Activated naive CD4-positive, alpha-beta T cell treated with anti-CD3 and anti-CD28 coated beads, Interleukin-2, amount 50 U/mL, for 24 hours (primary cell): ENCODE measurements at regions not wholly inside any gene's neighbourhood (a gene's known extent, or its start where the extent isn't known, plus 50 kb on each side); places are given as distances from the start of the nearest gene placed in this dataset.

ENCODE experiments used
- H3K27ac Mint-ChIP-seq: one replicate; pipeline ENCODE4 v1.8.0; 2021; ENCODE audit warnings: mild to moderate bottlenecking, mixed read lengths
- H3K27me3 Mint-ChIP-seq: one replicate; pipeline ENCODE4 v1.8.0; 2021; ENCODE audit warnings: mixed read lengths
- H3K36me3 Mint-ChIP-seq: one replicate; pipeline ENCODE4 v1.8.0; 2021; ENCODE audit warnings: mixed read lengths
- H3K4me1 Mint-ChIP-seq: one replicate; pipeline ENCODE4 v1.8.0; 2021; ENCODE audit warnings: mixed read lengths
- H3K4me3 Mint-ChIP-seq: one replicate; pipeline ENCODE4 v1.8.0; 2021; ENCODE audit warnings: mild to moderate bottlenecking, mixed read lengths
- H3K9me3 Mint-ChIP-seq: one replicate; pipeline ENCODE4 v1.8.0; 2021; ENCODE audit warnings: mixed read lengths

- H3K36me3 Mint-ChIP-seq = no peaks in the 10 kb centered on the region
- H3K4me1 Mint-ChIP-seq = no peaks in the 10 kb centered on the region
- H3K27me3 Mint-ChIP-seq = no peaks in the 10 kb centered on the region
- H3K27ac Mint-ChIP-seq = no peak overlapping the region
- peaks cover 17% of the 10 kb centered on the region for H3K9me3 Mint-ChIP-seq
- H3K4me3 Mint-ChIP-seq = no peak overlapping the region
Measured at GRCh38 chr10:65325913-65326312, 1599.9 kb upstream of the LRRTM3 start.

DNA sequence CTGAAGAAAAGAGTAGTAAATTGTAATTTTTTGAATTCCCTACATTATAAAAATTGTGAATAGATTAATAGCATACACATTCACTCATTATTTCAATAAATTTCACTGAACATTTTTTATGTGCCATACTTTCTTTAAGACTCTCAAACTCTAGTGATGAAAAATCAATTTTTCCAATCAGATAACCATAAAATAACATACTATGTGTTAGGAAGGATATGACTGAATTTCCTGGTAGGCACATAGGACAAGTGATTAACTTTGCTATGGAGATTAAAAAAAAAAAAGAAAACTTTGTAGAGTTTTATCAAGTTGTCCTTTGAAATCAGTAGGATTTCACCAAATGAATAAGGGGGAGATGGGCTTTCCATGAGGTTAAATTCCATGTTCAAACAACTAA is 1597.3 kb upstream of the LRRTM3 start:
- H3K36me3 Mint-ChIP-seq = no peaks in the 10 kb centered on the region
- no peaks in the 10 kb centered on the region for H3K4me1 Mint-ChIP-seq
- no peak overlapping the region for H3K27ac Mint-ChIP-seq
- no peaks in the 10 kb centered on the region for H3K27me3 Mint-ChIP-seq
- H3K4me3 Mint-ChIP-seq = no peak overlapping the region
- H3K9me3 Mint-ChIP-seq = peaks cover 17% of the 10 kb centered on the region

GRCh38 chr10:65335311-65335710 is 1590.5 kb upstream of the LRRTM3 start:
- H3K27me3 Mint-ChIP-seq = no peaks in the 10 kb centered on the region

GRCh38 chr10:65340340-65340739 is 1585.5 kb upstream of the LRRTM3 start:
- Mint-ChIP-seq H3K27ac (no peak overlapping the region), H3K9me3 (no peaks in the 10 kb centered on the region), H3K4me1 (no peaks in the 10 kb centered on the region), H3K4me3 (no peak overlapping the region), H3K27me3 (no peaks in the 10 kb centered on the region), H3K36me3 (no peaks in the 10 kb centered on the region)

More at GRCh38 chr10:65335311-65335710, 1590.5 kb upstream of the LRRTM3 start:
- Mint-ChIP-seq H3K4me3 (no peak overlapping the region), H3K27ac (no peak overlapping the region), H3K4me1 (no peaks in the 10 kb centered on the region), H3K9me3 (peaks cover under 1% of the 10 kb centered on the region), H3K36me3 (no peaks in the 10 kb centered on the region)

DNA sequence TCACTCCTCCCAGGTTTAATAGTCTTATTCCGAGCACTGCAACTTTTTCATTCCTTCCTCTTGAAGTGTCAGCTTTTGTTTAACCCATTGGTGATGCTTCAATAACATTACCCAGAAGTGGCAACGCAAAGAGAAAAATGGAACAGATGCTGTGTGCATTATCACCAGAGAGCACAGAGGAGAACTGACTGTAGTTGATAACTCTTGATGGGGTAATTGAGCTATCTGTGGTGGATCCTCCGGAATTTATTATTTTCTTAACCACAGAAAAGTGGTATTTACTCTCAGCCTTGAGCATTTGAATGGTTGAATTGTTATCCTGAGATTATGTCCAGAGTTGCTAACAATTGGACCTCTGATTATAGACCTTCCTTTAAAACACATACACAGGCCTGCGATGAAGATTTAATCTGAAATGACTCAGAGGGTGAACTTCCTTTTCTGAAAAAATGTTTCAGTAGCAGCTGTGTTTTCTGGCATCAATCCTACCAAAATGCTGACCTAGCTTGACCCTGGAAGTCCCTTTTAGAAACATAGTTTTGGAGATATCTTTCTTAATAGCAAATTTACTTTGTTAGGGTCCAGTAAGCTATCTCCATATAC is 1584.4 kb upstream of the LRRTM3 start:
- Mint-ChIP-seq H3K27me3 (no peaks in the 10 kb centered on the region), H3K36me3 (no peaks in the 10 kb centered on the region), H3K4me3 (no peak overlapping the region), H3K4me1 (no peaks in the 10 kb centered on the region), H3K27ac (no peak overlapping the region), H3K9me3 (no peaks in the 10 kb centered on the region)

DNA sequence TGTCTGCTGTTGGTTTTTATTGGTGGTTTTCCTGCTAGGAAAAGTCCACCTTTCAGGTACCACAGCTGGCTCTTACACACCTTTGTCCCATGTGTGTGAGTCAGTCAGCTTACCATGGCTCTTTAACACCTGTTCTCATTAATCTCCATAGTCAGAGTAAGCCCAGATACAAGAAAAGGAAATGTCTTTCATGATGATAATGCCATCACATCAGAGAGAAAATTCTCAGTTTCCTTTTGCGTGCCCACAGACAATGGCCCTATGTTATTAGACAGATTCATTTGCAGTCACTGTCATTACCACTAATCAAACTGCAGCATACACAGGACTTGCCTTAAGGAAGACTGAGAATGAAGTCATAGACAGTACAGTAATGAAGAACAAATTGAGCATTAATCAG is 1583.6 kb upstream of the LRRTM3 start:
- Mint-ChIP-seq H3K4me1 (no peaks in the 10 kb centered on the region), H3K4me3 (no peak overlapping the region), H3K9me3 (no peaks in the 10 kb centered on the region), H3K36me3 (no peaks in the 10 kb centered on the region), H3K27ac (no peak overlapping the region), H3K27me3 (no peaks in the 10 kb centered on the region)

DNA sequence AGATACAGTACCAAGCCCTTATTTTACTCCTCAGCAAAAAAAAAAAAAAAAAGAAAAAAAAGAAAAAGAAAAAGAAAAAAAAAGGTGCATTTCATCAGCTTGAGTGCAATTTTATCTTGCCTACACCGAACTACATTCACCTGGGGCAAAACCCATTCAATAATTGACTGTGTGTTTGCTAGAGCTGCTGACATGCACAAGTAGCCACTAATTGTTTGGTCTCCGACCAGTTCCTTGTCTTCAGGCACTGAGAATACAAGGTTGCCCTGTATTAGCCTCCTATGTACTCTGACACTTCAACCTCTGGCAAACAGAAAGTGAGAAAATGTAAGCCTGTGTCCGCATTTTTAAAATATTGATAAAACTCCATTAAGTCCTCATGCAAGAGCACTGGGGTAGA is 1579.4 kb upstream of the LRRTM3 start:
- H3K27ac Mint-ChIP-seq = no peak overlapping the region
- no peaks in the 10 kb centered on the region for H3K27me3 Mint-ChIP-seq
- no peaks in the 10 kb centered on the region for H3K4me1 Mint-ChIP-seq
- no peak overlapping the region for H3K4me3 Mint-ChIP-seq
- no peaks in the 10 kb centered on the region for H3K9me3 Mint-ChIP-seq
- H3K36me3 Mint-ChIP-seq = no peaks in the 10 kb centered on the region

- no peaks in the 10 kb centered on the region for H3K27me3 Mint-ChIP-seq
- no peaks in the 10 kb centered on the region for H3K36me3 Mint-ChIP-seq
- no peak overlapping the region for H3K27ac Mint-ChIP-seq
- no peaks in the 10 kb centered on the region for H3K9me3 Mint-ChIP-seq
- H3K4me1 Mint-ChIP-seq = no peaks in the 10 kb centered on the region
- no peak overlapping the region for H3K4me3 Mint-ChIP-seq
Measured at GRCh38 chr10:65348637-65349036, 1577.2 kb upstream of the LRRTM3 start.

- Mint-ChIP-seq H3K9me3 (no peaks in the 10 kb centered on the region), H3K4me1 (no peaks in the 10 kb centered on the region), H3K27me3 (no peaks in the 10 kb centered on the region), H3K4me3 (no peak overlapping the region), H3K27ac (no peak overlapping the region), H3K36me3 (no peaks in the 10 kb centered on the region)
Measured at GRCh38 chr10:65350611-65351010, 1575.2 kb upstream of the LRRTM3 start.

- Mint-ChIP-seq H3K4me3 (no peak overlapping the region), H3K4me1 (no peaks in the 10 kb centered on the region), H3K27me3 (no peaks in the 10 kb centered on the region), H3K27ac (peak overlapping the region; percentile 37), H3K36me3 (no peaks in the 10 kb centered on the region), H3K9me3 (peaks cover 6% of the 10 kb centered on the region)
Measured at GRCh38 chr10:65355141-65355680, 1570.6 kb upstream of the LRRTM3 start.

DNA sequence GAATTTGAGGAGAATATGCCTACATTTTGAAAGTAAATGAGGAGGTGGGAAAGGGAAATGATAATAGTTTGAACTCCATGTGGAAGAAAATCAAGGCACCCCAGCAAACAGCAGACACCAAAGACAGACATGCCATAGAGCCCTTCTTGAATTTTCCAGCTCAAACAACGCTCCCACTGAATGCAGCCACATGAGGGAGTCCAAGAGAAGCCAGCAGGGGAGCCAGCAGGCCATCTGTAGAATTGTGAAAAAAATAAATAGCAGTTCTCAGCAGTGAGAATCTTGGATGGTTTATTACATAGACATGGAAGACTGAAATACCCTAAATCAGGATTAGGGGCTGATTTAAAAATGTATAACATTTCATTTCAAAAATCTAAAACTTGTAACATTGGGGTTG is 1567.3 kb upstream of the LRRTM3 start:
- Mint-ChIP-seq H3K4me1 (no peaks in the 10 kb centered on the region), H3K4me3 (no peak overlapping the region), H3K36me3 (no peaks in the 10 kb centered on the region), H3K9me3 (peaks cover 11% of the 10 kb centered on the region), H3K27ac (no peak overlapping the region), H3K27me3 (no peaks in the 10 kb centered on the region)

DNA sequence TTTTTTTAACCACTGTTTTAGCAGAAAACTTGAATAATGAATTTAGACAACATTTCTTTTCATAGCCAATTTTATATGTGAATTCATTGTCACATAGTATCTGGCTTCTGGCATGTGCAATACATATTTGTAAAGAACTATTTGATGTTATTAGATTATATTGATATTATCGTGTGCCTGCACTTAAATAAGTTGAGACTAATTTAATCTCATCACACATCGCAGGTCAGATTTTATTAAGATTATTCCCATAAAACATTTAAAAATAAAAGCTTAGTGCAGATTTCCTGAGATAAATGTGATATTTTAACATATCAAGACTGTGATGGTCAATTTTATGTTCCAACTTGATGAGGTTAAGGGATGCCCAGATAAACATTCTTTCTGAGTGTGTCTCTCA is 1565.3 kb upstream of the LRRTM3 start:
- H3K4me1 Mint-ChIP-seq = no peaks in the 10 kb centered on the region
- H3K27ac Mint-ChIP-seq = no peak overlapping the region
- no peak overlapping the region for H3K4me3 Mint-ChIP-seq
- H3K9me3 Mint-ChIP-seq = peaks cover 12% of the 10 kb centered on the region
- no peaks in the 10 kb centered on the region for H3K36me3 Mint-ChIP-seq
- no peaks in the 10 kb centered on the region for H3K27me3 Mint-ChIP-seq

GRCh38 chr10:65365878-65366277 is 1560.0 kb upstream of the LRRTM3 start:
- no peaks in the 10 kb centered on the region for H3K36me3 Mint-ChIP-seq
- no peak overlapping the region for H3K27ac Mint-ChIP-seq

GRCh38 chr10:65367706-65368105 is 1558.1 kb upstream of the LRRTM3 start:
- H3K4me1 Mint-ChIP-seq = no peaks in the 10 kb centered on the region
- no peak overlapping the region for H3K27ac Mint-ChIP-seq
- no peaks in the 10 kb centered on the region for H3K27me3 Mint-ChIP-seq
- H3K4me3 Mint-ChIP-seq = no peak overlapping the region
- peaks cover 12% of the 10 kb centered on the region for H3K9me3 Mint-ChIP-seq
- no peaks in the 10 kb centered on the region for H3K36me3 Mint-ChIP-seq

More at GRCh38 chr10:65365878-65366277, 1560.0 kb upstream of the LRRTM3 start:
- no peaks in the 10 kb centered on the region for H3K27me3 Mint-ChIP-seq
- H3K9me3 Mint-ChIP-seq = peaks cover 12% of the 10 kb centered on the region
- H3K4me1 Mint-ChIP-seq = no peaks in the 10 kb centered on the region
- no peak overlapping the region for H3K4me3 Mint-ChIP-seq

DNA sequence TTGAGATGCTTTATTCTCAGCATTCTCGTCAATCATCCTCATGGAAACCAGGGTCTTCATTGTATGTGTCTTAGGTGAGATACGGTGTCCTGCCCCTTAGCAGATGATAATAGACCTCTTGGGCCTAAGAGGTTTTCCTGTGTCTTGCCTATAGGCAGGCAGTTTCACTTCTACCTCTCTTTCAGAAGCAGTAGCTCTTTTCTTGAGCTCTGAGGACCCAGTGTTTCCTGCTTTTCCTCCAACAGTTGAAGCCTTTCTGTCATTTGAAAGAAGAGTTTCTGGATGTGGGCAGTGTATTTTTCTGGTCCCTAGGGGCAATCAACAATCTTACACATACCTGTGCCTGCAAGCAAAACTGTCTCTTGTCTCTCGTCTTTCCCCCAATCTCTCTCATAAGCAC is 1550.3 kb upstream of the LRRTM3 start:
- Mint-ChIP-seq H3K36me3 (no peaks in the 10 kb centered on the region), H3K27me3 (no peaks in the 10 kb centered on the region), H3K4me3 (no peak overlapping the region), H3K9me3 (no peaks in the 10 kb centered on the region), H3K4me1 (no peaks in the 10 kb centered on the region), H3K27ac (no peak overlapping the region)

GRCh38 chr10:65377687-65378086 is 1548.1 kb upstream of the LRRTM3 start:
- no peak overlapping the region for H3K4me3 Mint-ChIP-seq
- H3K27ac Mint-ChIP-seq = no peak overlapping the region
- H3K4me1 Mint-ChIP-seq = no peaks in the 10 kb centered on the region
- H3K36me3 Mint-ChIP-seq = no peaks in the 10 kb centered on the region
- H3K9me3 Mint-ChIP-seq = no peaks in the 10 kb centered on the region
- H3K27me3 Mint-ChIP-seq = no peaks in the 10 kb centered on the region
